ENCODE measurements at regions not wholly inside any gene's neighbourhood (a gene's known extent, or its start where the extent isn't known, plus 50 kb on each side); places are given as distances from the start of the nearest gene placed in this dataset.

DNA sequence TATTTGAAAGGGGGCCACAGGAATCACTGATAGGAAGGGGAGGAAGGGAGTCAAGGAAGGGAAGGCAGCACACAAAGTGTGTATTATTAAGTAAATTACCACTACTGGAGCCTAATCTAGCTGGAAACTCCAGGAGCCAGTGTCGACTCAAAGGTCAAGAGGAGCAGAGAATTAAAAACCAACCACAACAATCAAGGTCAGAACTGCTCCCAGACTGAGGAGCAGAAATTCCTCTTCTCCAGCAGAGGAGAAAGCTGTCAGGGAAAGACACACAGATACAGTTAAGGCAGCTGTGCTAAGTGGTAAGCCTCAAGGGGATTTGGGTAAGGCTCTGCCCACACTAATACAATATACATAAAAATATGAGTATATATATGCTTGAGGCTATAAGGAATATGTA, 87.5 kb upstream of the PTPN13 start:
- TF ChIP-seq CTCF (IDR thresholded peaks at IDR 0.05 in 4 of 5, conservative IDR thresholded peaks at IDR 0.05 in 1 of 5) (no peak), POLR2A (IDR thresholded peaks at IDR 0.05) (no peak)
